OCI-M2 (cell line): ENCODE measurements at regions not wholly inside any gene's neighbourhood (a gene's known extent, or its start where the extent isn't known, plus 50 kb on each side); places are given as distances from the start of the nearest gene placed in this dataset.
"Not testable (repeated sequence)": the region's sequence is repeated elsewhere in the genome, so short reads cannot be mapped to it uniquely, and the experiment has no call there.

Experiments
- DNase-seq: peaks from one replicate; lab custom pipeline; 2025; ENCODE audit not compliant: unreplicated experiment; lab: John Stamatoyannopoulos, UW

DNA sequence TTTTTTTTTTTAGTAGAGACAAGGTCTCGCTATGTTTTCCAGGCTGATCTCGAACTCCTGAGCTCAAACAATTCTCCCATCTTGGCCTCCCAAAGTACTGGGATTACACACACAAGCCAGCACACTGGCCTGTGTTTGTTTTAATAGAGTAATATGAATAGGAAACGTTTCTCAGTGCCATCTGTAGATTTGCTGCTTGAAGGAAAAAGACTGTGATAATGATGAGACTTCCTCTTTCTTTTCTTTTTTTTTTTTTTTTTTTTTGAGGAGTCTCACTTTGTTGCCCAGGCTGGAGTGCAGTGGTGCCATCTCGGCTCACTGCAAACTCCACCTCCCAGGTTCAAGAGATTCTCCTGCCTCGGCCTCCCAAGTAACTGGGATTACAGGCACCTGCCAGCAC, 74.7 kb upstream of the ATL2 start:
- not testable (repeated sequence) for DNase-seq

DNA sequence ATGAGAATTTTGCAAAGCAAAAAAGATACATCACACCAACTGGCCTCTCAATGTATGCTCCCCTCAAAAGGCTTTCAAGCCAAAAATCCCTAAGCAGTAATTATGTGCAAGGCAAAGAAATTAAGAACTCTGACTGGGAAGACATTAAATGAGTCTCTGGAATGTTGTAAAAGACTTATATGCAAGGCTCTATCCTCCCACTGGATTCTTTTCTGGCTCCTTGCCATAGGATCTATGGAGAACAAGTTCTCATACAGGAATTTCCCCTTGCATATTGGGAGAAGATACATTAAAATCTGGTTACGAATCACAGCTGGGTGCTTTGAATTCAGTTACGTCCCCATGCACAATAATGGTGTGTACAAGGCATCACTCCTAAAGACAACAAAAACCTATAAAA, 73.4 kb upstream of the ATL2 start:
- DNase-seq, result no peak

DNA sequence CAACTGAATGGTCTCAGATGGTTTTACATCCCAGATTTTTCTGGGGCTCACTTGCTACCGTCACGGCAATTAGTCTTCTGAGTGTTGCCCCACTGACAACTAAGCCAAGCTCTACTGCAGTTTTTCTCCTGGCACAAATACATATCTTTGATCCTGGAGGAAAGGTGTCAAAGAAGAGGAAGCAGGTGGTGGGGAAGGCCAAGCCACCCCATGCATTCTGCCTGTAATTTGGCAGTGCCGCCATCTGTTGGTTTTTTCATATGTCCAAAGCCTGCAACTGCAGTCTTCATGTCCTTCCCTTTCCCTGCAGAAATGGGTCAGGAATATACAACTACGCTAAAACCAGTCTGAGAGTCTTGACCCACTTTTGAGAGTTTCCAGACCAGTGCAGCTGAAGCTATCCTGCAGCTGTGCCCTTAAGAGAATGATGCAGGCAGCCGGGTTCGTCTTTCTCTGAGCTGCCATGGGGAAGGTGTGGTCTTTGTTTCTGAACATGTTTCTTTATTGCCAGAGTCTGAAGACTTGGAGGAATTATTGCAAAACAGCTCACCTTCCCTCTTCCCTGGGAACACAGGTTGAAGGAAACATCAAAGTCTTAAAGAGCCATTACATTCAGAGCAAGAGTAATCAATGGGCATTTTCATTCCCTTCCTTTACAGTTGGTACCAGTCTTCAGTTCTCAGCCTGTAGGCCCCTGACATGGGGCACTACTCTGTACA, 71.8 kb upstream of the ATL2 start:
- no peak for DNase-seq

DNA sequence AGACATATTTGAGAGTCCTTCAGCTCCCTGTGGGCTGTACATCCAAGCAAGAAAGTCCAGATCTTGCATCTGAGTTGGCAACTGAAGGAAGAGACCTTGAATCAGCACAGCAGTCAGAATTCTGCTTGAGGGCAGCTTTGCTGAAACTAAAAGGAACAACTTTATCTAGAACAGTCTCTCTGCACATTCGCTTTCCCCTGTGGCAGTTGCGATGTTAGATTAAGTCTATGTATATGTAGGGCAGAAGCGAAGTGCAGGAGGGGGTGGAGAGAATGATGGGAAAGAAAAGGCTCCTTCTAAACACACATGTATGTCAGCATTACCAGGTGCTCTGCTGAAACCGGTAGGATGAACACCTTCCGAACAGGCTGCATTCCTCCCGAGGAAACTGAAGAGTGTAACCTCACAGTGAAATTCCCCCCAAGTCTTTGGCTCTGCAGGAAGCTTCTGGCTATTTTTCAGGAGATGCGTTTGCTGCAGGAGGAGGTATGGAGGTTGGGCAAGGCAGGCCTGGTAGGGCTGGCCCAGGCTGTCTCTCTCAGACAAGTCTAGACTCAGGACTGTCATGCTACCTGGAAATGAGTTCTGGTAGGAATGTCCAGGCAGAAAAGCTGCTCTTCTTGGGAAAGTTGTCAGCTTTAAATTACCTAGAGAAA, 70.0 kb upstream of the ATL2 start:
- no peak for DNase-seq

DNA sequence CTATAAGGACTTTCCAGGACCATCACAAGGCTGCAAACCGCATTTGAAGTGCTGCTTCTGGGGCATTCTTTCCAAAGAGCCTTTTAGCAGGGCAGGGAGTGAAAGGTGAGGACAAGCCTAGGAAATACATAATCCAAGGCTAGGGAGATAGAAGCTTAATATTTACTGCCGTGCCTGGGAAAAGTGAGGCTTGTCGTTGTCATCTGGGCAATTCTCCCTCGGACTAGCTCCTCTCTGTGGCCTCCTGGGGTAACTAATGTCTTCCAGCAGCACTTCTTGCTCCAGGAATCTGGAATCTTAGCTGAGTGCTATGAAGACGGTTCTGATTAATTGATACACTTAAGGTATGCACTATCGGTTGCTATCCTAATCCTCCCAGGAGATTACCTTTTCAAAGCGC, 69.3 kb upstream of the ATL2 start:
- DNase-seq, result no peak

DNA sequence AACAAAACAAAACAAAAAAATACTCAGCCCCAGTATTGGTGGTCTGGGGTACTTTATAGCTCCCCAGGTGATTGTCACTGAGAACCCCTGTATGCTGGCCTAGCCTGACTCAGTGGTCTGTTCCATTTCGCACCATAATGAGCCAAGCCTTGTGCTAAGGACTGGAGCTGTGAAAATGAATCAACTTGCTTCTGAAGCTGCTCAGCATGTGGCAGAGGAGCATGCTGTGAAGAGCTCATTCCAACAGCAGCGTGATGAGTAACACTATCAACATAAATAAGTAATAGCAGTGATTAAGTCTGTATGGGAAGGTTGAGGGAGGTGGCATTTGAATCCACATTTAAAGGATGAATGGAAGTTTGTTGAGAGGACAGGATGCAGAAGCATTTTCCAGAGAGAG, 67.2 kb upstream of the ATL2 start:
- no peak for DNase-seq

DNA sequence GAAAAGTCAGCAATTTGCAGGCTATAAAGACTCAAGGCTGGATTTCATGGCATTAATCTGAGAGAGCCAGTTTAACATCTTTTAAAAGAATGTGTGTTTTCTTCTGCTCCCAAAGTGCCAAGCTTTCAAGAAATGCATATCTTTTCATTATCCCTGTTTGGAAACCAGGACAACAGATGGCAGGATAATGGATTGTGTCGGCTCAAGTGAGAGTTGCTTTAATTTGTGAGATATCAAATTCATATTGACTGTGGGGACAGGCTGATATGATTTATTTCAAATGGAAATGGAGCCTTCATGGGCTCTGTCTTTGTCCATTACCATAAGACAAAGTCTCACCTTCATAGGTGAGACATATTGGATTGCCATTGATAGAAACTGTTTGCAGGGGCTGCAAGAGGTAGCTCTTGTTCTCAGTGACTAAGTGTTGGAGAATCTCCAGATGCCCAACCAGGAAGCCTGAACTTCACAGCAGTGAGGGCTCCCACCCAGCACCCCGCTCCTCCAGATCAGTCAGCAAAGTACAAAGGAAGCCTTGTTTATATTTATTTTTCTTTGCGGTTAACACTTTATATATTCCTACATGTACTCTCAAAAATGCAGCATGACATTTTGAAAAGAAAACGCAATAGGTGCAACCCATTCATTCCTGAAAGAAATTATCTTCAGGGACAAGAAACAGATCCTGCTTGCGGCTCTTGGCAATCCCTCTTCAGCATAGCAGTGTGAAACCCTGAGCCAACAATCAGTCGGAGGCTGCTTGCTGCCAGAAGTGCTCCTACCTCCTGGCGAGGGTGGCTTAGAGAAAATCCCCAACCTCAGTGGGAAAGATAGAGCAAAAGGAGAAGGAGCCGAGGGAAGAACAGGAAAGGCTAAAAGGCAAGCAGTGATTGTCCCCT, 65.8 kb upstream of the ATL2 start:
- DNase-seq, result no peak

DNA sequence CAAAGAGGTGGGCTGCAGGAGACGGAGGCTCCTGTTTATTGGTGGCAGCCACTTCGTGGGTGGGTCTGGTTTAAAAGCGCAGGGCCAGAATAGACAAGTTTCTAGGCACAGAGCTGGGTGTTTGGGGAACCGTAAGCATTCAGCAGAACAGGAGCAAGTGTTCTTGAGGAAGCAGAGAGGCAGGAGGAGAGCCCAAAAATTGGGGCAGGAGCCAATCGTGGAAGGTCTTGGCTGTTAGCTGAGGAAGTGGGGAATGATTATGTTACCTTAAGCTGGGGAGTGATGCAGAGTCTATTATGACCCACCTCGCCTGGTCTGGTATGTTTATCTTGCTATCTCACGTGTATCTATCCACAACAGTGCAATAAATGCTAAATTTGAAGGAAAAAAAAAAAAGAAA, 64.3 kb upstream of the ATL2 start:
- no peak for DNase-seq

DNA sequence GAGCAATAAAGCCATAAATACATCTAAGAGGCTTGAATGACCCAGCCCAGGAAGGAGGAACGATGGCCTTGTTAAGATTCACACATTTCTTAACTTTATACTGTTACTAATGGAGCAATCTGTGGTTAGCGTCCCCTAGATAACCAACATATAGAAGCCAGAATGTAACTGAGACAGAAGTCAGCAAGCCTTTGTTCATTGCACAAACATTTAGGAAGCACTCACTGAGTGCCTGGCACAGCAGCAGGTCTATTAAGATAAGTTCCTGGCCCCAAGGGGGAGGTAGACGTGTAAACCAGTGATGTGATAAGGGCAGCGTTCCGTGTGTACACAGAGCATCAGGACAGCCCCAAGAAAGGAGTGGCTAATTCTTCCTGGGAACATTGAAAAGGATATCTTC, 63.6 kb upstream of the ATL2 start:
- peak; percentile 2 for DNase-seq

DNA sequence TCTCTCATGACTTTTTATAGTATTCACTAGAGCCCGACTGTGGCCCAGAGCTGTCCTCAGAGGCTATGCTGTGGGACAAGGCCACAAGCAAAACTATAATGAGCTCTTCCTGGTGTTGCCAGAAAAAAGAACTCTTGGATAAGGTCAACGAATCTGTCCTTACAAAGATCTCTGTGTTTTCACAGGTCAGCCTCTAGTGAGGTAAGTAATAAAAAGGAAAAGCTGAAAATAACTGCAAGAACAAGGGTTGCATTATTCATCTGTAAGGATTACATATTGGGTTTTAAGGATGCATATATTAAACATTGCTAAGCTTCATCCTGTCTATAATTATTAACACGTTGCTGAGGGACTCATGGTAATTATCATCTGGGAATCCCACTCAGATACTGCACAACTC, 62.8 kb upstream of the ATL2 start:
- no peak for DNase-seq

DNA sequence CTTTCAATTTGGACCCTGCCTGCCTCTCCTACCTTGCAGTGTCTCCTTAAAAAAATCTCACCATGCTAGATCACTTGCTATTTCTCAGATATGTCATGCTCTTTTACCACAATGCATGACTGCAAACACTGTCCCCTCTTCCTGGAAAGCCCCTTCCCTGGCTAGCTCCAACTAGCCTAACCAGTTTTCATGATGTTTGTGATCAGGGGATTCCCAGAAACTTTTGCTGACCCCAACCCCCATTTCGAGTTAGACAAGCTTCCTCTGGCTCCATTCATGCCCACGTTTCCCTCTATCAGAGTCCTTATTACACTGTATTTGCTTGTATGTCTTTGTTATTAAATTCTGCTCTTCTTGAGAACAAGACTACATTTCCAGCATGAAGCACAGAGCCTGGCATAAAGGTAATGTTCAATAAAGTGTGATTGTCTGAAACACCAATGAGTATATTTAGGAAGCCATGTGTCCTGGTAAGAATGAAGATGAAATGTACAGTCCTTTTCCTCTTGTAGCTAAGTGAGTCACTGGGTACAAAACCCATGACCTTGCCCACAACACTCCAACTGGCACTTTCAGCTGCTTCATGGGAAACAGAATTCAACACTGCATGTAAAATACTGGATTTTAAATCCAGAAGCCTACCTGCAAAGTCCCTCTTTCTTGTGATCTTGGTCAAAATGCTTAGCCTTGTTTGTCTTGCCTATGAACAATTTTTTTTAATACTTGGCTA, 62.0 kb upstream of the ATL2 start:
- DNase-seq, result no peak

DNA sequence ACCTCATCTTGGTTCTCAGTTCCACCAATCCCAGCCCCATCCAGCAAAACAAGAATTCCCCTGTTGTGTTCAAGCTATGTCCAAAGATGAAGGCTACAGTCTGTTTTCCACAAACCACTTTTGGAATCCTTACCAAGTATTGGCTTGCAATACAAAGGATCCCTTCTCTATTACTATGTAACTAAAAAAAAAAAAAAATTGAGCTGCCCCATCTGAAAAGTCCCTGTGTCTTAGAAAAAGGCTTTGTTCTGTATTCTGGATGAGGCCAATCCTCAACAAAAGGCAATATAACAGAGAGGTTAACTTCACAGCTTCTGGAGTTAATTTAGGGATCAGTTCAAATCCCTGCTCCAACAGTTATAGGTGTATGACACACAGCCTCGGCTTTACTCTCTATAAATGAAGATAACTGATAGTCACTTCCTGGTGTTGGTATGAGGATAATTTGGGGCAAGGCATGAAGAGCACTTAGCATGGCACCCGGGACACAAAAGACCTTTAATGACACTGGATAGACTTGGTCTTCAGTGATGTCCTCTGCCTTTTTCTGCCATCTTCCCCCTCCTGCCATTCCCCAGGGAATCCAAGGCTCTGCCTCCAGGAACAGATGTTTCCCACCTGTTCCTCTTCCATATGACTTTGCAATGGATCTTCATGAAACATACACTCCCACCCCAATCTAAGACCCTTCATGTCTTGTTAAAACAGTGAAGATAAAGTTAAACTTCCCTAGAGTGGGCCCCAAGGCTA, 61.2 kb upstream of the ATL2 start:
- DNase-seq, result no peak

DNA sequence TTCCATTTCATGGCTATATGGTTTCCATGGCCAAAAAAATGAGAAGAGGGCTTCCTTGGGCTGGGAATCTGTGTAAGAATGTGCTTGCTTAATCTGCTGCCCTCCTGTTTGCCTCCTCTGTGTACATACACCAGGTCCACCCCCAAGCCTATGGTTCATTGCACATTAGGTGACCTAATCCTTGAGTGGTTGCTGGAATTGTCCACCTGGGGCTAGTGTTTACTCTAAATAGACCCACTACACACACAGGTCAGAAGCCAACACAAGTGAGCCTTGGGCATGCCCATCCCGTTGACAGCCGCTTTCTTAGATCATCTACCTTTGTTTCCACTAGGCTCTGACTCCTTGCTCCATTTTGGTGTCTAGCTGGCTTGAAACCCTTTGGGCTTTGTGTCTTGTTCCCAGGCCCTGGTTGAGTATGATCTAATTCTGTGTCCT, 59.2 kb upstream of the ATL2 start:
- no peak for DNase-seq

DNA sequence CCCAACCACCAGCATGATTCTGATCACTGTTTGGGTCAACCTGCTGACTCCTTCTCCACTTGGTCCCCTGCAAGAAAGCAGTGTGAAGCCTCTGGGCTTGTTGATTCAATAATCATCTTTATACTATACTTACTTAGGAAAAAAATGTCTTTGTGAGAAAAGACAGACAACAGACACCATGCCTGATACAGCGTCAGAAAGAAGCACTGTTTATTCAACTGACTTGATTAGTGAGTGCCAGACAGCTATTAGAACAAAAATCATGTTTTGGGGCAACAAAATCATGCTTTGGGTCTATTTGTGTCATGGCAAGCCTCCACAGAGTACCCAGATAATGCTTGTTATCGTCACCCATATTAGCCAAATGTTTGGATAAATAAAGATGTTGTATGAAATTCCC, 58.7 kb upstream of the ATL2 start:
- no peak for DNase-seq

DNA sequence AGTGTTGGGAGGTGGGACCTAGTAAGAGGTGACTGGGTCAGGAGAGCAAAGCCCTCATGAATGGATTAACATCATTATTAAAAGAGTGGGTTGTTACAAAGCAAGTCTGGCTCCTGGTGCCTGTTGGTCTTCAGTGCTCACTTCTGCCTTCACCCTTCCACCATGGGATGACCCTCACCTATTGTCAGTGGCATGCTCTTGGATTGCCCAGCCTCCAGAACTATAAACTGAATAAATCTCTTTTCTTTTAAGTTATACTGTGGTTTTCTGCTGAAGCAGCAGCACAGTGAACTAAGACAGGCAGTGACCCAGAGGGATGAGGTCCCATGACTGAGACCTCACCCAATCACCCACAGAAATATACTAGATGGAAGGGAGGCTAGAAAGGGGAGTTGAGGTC, 57.5 kb upstream of the ATL2 start:
- DNase-seq, result no peak

DNA sequence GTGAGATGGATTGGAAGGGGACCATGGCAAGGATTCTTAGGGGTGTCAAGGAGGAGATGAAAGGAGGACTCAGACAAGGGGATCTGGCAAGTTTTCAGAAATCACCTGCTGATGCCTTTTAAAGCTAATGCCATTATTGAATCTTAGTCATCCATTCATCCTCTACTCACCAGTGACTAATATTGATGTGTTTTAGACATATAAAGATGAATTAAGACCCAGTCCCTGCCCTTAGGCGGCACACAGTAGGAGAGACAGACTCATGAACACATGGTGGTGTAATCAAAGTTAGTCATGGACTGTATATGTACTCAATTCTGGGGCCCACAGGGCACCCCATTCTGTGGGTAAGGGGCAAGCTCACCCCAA, 56.5 kb upstream of the ATL2 start:
- DNase-seq, result no peak

DNA sequence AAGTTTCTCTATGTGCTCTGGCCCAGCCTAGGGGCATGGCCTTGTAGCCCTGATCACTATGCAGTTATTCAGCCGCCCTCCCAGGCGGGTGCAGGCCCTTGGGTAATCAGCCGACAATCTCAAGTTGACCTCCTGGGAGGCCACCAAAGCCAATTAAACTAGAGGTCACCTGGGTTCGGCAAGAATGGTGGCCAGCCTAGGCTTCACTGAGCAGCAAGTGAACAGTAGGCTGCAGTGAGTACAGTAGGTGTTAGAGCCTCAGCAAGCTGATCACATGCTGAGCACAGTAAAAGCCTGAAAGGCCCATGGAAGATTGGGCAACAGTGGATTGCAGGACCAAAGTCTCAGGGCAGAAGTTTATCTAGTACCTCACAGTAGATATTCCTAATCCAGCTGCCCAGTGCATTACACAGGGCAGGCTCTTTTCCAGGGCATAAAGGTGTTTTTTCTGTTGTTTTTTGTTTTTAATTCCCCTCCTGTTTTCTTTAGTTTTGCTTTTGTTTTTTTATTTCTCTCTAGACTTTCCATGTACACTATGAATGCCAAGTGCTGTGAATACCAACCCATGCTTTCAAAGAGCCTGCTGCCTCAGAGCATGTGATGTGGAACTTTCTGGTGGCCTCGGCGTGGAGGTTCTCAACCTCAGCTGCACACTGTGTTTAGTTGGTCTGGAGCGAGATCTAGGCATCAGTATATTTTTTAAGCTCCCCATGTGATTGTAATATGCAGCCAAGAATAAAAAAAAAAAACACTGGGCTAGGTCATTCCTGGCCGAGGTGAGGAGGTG, 55.9 kb upstream of the ATL2 start:
- no peak for DNase-seq

DNA sequence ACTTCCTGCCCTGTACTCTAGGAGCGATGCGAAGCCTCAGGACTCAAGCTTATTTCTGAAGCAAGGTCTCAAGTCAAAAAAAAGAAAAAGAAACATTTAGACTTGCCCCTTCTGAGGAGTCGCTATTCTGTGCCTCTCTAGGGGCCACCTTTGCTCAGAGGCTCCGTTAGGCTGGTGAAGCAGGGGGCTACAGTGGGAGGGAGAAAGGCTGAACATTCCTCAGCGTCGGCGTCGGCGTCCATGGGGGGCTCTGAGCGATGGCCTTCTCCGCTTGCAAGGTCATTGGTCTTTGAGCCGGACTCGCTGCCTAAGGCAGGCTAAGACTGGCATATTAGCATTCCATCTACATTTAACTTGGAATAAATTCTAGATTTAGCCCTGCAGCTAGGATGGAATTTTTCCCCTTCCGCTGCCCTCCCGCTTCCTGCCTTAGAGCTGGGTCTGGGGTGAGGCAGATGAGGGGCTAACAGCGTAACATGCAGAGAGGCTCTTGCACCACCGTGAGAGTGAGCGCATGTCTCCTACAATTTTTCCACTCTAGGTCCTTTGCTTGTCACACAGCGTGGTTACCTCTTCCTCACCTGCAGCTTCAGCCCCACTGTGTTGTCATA, 53.6 kb upstream of the ATL2 start:
- DNase-seq, result no peak

DNA sequence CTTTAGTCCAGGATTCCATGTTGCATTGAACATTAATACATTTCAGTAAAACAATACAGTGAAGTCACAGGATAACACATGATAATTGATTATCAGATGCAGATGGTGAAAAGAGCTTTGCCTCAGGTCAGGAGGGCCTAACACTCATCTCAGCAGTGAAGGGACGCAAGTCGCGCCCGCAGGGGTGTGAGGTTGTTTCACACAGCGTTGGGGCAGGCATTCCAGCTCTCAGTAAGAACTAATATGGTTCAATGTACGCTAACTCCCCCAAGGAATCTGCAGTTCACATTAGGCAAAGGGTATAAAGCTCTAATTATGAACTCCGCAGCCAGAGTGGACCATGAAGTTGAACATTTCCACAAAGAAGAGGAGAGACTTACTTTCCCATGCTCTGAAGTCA, 53.1 kb upstream of the ATL2 start:
- no peak for DNase-seq
